NOMO-1 treated with DMSO at 0.1 percent for 48 hours (cell line): ENCODE measurements at regions not wholly inside any gene's neighbourhood (a gene's known extent, or its start where the extent isn't known, plus 50 kb on each side); places are given as distances from the start of the nearest gene placed in this dataset.

Experiments used
- DNase-seq: peaks from one replicate; lab custom pipeline; 2025; ENCODE audit not compliant: unreplicated experiment; lab: John Stamatoyannopoulos, UW

DNA sequence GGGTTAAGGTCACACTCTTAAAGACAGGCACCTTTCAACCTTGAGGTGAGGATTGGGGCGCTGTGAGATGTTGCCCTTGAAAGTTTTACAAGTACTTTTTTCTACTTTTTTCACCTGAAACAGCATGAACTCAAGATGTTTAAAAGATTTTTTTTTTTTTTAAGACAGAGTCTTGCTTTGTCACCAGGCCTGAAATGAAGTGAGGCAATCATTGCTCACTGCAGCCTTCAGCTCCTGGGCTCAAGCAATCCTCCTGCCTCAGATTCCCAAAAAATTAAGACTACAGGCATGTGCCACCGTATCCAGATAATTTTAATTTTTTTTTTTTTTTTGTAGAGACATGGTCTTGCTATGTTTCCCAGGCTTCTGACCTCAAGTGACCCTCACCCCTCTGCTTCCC, 243.9 kb downstream of the DIO2 start:
- no peak for DNase-seq

DNA sequence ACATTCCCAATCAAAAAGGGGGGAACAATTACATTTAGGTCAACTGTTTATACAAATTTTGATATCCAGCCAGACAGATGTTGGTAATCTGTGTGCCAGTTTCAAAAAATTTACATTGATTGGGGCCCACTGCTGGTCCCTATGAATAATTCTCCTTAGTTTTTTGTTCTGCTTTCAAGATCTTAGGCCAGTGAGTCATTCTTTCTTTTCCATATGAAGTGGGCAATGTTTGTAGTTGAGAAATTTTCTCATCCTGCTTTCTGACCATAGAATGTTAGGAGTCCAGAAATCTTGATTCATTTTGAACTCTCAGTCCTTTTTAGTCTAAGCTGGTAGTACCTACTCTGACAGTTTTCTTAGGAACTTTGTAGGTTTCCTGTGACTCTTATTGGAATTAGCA, 244.3 kb downstream of the DIO2 start:
- DNase-seq = no peak

DNA sequence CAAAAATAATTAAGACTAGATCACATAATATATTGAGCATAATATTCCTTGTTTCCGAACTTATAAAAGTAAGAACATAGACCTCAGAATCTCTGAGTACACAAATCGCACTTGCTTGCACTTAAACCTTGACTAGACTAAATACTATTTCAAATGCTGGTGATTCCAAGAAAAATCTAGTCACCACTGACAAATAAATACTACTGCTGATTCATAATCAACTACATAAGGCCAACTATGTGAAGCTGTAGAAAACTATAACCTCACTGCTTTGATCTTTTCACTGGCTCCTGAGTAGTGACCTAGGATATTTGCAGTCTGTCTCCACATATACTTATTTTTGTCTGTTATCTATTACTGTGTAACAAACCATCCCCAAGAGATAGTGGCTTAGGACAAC, 245.4 kb downstream of the DIO2 start:
- DNase-seq = no peak

DNA sequence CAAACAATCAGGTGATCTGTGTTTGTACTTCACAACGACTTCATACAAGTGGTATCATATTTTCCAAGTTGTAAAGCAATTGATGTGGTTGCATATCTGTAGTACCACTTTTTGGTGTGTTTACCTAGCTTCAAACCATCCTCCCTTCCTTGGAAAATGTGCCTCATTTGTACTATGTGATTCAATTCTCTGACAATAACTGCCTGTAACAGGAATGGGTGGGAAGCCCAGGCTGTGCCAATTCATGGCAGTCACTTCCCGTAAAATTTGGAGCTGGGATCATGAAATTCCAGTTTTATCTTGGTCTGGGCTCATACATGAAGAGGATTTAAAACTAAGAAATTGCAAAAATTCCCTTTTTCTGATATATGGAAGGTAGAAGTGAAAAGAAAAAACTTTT, 250.1 kb downstream of the DIO2 start:
- DNase-seq = no peak

DNA sequence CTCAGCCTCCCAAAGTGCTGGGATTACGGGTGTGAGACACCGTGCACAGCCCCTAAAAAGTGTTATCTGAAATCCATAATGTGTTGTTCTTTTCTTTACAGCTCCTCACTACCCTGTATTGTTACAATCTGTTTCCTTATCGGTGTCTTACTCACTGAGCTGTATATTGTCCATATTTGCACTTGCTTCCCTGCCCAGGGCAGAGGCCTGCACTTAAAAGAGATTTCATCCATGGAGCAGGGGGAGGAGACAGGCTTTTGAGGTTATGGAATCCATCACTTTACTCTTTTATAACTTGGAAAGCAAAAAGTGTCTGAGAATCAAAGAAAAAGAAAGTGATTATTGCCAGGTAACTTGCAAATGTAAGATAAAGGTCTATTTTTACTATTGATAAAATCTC, 251.0 kb downstream of the DIO2 start:
- no peak for DNase-seq

DNA sequence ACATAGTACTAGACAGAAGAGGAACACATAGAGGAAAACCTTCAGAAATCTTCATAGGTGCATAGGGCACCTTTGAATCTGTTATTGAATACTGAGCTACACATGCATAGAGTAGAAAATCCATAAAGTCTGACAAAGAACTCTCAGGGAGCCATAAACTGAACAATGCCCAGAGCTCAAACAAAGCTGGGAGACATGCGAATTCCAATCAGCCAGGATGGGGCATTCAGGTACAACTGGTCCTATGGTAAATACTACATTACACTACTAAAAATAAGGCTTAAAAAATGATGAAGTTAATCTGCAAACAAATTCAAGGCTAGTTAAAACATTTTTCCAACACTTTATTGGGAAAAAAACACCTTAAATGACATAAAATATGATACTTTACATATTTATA, 259.7 kb downstream of the DIO2 start:
- no peak for DNase-seq

DNA sequence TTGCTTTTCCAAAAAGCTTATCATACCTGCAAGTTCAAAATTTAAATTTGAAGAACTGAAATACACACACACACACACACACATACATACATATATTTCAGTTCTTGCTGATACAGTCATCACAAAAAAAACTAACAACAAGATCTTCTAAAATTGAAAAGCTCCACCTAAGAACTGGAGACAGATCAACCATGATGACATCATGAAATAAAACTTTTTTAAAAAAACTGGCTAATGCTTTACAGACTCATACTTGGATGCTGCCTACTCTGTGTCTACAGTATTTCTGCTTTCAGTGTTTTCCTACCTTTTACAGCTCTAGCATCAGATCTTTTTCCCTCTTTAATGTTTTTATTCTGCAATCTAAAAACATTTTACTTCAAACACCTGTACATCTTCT, 261.4 kb downstream of the DIO2 start:
- DNase-seq = no peak

DNA sequence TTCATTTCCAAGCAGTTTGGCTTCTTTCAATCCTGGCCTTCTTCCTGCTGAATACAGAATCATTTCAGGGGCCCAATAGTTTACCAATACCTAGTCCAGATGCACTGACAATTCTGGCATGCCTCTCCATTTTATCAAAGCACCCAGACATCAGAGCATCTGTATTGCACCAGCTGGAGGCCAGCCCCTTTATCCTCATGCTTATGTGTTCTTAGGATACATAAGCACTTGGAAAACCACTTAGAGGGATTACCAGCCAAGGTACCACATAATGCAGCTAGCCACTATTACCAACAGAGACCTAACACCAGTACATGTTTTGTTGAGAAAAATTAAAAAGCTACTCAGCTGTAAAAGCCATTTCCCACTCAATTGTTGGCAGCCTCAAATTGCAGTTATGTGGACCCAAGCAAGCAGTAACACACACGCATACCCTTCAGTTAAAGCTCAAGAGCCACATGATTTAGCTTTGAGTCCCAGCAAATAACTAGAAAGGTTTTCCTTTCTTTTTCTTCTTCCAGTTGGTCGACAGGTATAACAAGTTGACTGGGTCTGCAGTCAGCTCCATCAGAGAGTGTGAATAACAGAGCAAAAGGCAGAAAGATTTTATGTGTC, 263.8 kb downstream of the DIO2 start:
- DNase-seq = no peak

DNA sequence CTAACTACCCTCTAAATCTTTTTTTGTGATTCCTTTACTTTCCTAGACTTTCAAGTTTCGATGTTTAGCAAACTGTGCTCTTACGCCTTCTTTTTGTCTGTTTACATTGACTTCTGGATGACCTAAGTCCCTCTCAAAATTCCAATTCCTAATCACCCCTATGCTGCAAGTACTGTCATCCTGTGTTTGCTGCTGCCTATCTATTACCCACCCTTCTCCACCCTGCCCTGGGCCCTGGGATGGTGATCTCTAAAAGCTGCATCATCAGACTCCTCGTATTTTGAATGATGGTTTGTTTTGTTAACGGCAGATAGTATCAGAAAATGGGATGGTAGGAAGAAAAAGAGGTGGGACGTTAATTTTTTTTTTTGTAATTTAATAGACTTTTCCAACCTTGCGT, 272.1 kb downstream of the DIO2 start:
- DNase-seq = no peak

DNA sequence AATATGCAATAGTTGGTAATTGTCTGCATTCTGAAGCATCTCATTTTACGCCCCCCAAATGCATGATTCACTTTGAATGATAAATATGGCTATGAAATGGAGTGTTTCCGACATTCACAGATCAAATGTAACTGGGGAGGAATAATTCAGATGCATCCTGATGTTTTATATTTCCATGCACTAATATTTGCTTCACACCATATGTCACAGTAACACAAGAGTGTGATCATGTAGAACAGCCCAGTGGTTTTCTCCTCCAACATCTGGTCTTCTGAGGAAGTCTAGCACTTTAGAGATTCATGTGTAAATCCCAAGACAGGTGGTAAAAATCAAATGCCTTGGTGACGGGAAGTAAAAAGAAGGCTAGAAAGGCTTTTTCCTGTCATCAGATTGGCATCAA, 273.1 kb downstream of the DIO2 start:
- no peak for DNase-seq

DNA sequence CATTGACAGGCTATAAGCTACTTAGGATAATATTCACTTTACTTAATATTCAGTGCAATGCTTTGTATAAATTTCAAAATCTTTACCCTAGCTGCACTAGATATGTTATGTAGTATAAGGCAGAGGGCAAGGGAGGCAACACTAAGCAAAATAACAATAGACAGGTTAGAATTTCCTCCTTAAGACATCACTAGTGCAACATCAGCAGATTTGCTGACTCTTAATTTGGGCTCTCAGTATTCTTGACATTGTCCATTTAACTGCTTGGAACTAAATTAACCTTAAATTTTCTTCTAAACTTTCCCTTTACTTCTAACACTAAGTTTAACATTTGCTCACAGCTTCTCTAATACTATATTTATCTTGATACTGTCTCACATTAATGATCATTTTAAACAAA, 273.9 kb downstream of the DIO2 start:
- DNase-seq = no peak

DNA sequence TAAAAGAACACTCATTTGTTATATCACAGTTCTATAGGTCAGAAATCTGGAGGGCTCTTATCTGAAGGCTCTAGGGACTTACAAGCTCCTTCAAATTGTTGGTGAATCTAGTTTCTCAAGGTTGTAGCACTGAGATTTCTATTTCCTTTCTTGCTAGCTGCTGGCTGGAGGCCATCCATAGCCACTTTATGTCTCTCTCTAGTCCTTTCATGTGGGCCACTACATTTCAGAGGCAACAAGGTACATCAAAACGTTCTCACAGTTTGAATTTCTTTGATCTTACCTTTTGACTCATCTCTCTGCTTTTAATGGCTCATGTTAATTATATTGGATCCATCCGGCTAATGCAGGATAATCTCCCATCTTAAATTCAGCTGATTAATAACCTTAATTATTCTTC, 286.8 kb downstream of the DIO2 start:
- DNase-seq = no peak

DNA sequence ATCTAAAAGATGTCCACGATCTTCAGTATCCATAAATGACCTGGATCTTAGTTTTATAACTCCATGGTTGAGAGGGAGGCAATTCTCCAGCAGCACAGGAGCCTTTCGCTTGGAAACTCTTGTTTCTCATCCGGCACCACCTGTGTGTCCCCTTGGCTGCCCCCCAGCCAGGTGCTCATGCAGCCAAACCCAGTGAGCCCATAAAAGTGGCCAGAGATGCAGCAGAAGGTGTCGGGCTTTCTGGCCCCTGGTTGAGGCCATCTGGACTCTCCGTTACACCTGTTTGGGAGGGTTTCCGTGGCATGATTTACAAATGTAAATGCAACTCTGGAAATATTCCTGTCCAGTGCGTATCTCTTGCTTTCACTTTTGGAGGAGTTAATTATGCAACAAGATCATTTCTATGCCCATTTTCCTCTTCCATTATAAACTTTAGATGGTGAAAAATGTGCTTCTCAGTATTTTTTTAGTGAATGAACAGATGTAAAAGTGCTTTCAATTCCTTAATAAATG, 291.1 kb downstream of the DIO2 start:
- no peak for DNase-seq
